ENCODE measurements at regions not wholly inside any gene's neighbourhood (a gene's known extent, or its start where the extent isn't known, plus 50 kb on each side); places are given as distances from the start of the nearest gene placed in this dataset.

- Histone ChIP-seq H3K9me3 (ENCODE audit: control insufficient read depth in 2 of 3, insufficient read depth in 1 of 3, low read length in 3 of 3) (no peaks in the 10 kb centered on the region), H3K27me3 (ENCODE audit: control insufficient read depth, insufficient read depth, low read length) (no peaks in the 10 kb centered on the region), H3K27ac (ENCODE audit: low read depth in 2 of 2, low read length in 2 of 2) (no peak overlapping the region), H3K4me1 (ENCODE audit: control insufficient read depth in 2 of 3, insufficient read depth in 2 of 3, low read depth in 1 of 3, low read length in 3 of 3) (no peaks in the 10 kb centered on the region), H3K9ac (ENCODE audit: low read length in 3 of 3) (no peak overlapping the region), H3K4me3 (ENCODE audit: low read length in 3 of 3) (no peak overlapping the region), H3K36me3 (ENCODE audit: control insufficient read depth in 2 of 3, insufficient read depth in 3 of 3, low read length in 3 of 3) (no peaks in the 10 kb centered on the region)
- DNase-seq = peak in 2 of 5 donors; percentile 10 to 22
- intact Hi-C loops (cut with DNase I) = no loop called here
- TF ChIP-seq, protein P1, sequence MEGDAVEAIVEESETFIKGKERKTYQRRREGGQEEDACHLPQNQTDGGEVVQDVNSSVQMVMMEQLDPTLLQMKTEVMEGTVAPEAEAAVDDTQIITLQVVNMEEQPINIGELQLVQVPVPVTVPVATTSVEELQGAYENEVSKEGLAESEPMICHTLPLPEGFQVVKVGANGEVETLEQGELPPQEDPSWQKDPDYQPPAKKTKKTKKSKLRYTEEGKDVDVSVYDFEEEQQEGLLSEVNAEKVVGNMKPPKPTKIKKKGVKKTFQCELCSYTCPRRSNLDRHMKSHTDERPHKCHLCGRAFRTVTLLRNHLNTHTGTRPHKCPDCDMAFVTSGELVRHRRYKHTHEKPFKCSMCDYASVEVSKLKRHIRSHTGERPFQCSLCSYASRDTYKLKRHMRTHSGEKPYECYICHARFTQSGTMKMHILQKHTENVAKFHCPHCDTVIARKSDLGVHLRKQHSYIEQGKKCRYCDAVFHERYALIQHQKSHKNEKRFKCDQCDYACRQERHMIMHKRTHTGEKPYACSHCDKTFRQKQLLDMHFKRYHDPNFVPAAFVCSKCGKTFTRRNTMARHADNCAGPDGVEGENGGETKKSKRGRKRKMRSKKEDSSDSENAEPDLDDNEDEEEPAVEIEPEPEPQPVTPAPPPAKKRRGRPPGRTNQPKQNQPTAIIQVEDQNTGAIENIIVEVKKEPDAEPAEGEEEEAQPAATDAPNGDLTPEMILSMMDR (IDR thresholded peaks at IDR 0.05; ENCODE audit: borderline replicate concordance, extremely low read depth, insufficient read depth) = no peak
- no peak for FAIRE-seq
Measured at GRCh38 chr11:22473586-22473985, 135.4 kb downstream of the SLC17A6 start.

- Histone ChIP-seq H3K9me3 (ENCODE audit: control insufficient read depth in 2 of 3, insufficient read depth in 1 of 3, low read length in 3 of 3) (no peaks in the 10 kb centered on the region), H3K4me1 (ENCODE audit: control insufficient read depth in 2 of 3, insufficient read depth in 2 of 3, low read depth in 1 of 3, low read length in 3 of 3) (no peaks in the 10 kb centered on the region), H3K9ac (ENCODE audit: low read length in 3 of 3) (no peak overlapping the region), H3K4me3 (ENCODE audit: low read length in 3 of 3) (no peak overlapping the region), H3K27ac (ENCODE audit: low read depth in 2 of 2, low read length in 2 of 2) (no peak overlapping the region), H3K36me3 (ENCODE audit: control insufficient read depth in 2 of 3, insufficient read depth in 3 of 3, low read length in 3 of 3) (no peaks in the 10 kb centered on the region), H3K27me3 (ENCODE audit: control insufficient read depth, insufficient read depth, low read length) (no peaks in the 10 kb centered on the region)
- FAIRE-seq (no peak), DNase-seq (no peak)
- intact Hi-C loops (cut with DNase I) = no loop called here
- TF ChIP-seq, protein P1 (IDR thresholded peaks at IDR 0.05; ENCODE audit: borderline replicate concordance, extremely low read depth, insufficient read depth) = no peak
Measured at GRCh38 chr11:22472306-22472705, 134.1 kb downstream of the SLC17A6 start.

- FAIRE-seq = no peak
- Histone ChIP-seq H3K4me3 (ENCODE audit: low read length in 3 of 3) (peak overlapping the region in 1 of 3 donors; percentile 9), H3K27ac (ENCODE audit: low read depth in 2 of 2, low read length in 2 of 2) (no peak overlapping the region), H3K9me3 (ENCODE audit: control insufficient read depth in 2 of 3, insufficient read depth in 1 of 3, low read length in 3 of 3) (no peaks in the 10 kb centered on the region), H3K27me3 (ENCODE audit: control insufficient read depth, insufficient read depth, low read length) (no peaks in the 10 kb centered on the region), H3K9ac (ENCODE audit: low read length in 3 of 3) (no peak overlapping the region), H3K4me1 (ENCODE audit: control insufficient read depth in 2 of 3, insufficient read depth in 2 of 3, low read depth in 1 of 3, low read length in 3 of 3) (no peaks in the 10 kb centered on the region), H3K36me3 (ENCODE audit: control insufficient read depth in 2 of 3, insufficient read depth in 3 of 3, low read length in 3 of 3) (no peaks in the 10 kb centered on the region)
- TF ChIP-seq, protein P1 (IDR thresholded peaks at IDR 0.05; ENCODE audit: borderline replicate concordance, extremely low read depth, insufficient read depth) = no peak
- DNase-seq = peak in 3 of 5 donors; percentile 18 to 30 (median 21)
- intact Hi-C loops (cut with DNase I) = no loop called here
Measured at GRCh38 chr11:22471385-22471784, 133.2 kb downstream of the SLC17A6 start.

DNA sequence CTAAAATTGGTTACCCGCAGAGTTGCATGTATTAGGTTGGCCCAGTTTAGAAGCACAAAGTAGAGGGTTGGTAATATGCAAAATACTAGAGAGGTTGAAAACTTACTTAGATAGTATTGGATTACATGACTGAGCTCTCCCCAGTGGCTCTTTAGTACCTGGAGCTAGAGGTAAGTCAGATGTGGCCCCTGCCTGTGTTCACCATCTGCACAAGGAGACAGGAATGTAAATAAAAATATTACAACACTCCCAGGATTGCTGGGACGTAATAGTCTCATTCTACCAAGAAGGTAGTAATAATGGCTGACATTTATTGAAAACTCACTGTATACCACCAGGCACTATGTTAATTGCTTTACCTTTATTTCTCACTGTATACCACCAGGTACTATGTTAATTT, 129.6 kb downstream of the SLC17A6 start:
- Histone ChIP-seq H3K36me3 (ENCODE audit: control insufficient read depth in 2 of 3, insufficient read depth in 3 of 3, low read length in 3 of 3) (no peaks in the 10 kb centered on the region), H3K27me3 (ENCODE audit: control insufficient read depth, insufficient read depth, low read length) (no peaks in the 10 kb centered on the region), H3K9ac (ENCODE audit: low read length in 3 of 3) (no peak overlapping the region), H3K4me1 (ENCODE audit: control insufficient read depth in 2 of 3, insufficient read depth in 2 of 3, low read depth in 1 of 3, low read length in 3 of 3) (no peaks in the 10 kb centered on the region), H3K27ac (ENCODE audit: low read depth in 2 of 2, low read length in 2 of 2) (no peak overlapping the region), H3K4me3 (ENCODE audit: low read length in 3 of 3) (no peak overlapping the region), H3K9me3 (ENCODE audit: control insufficient read depth in 2 of 3, insufficient read depth in 1 of 3, low read length in 3 of 3) (no peaks in the 10 kb centered on the region)
- TF ChIP-seq, protein P1 (IDR thresholded peaks at IDR 0.05; ENCODE audit: borderline replicate concordance, extremely low read depth, insufficient read depth) = no peak
- no peak for FAIRE-seq
- DNase-seq = no peak
- intact Hi-C loops (cut with DNase I) = no loop called here

Measured in kidney (tissue), 13 donors.